HG02798 (cell line): ENCODE measurements at regions not wholly inside any gene's neighbourhood (a gene's known extent, or its start where the extent isn't known, plus 50 kb on each side); places are given as distances from the start of the nearest gene placed in this dataset.
"Not testable (repeated sequence)": the region's sequence is repeated elsewhere in the genome, so short reads cannot be mapped to it uniquely, and the experiment has no call there.

Source experiments
- ATAC-seq: cut with Tn5 transposase; IDR thresholded peaks from one replicate; pipeline ENCODE4 v1.9.1; 2021; ENCODE audit warnings: mild to moderate bottlenecking; ENCODE audit not compliant: unreplicated experiment, poor library complexity

- ATAC-seq, result no peak
Measured at GRCh38 chr6:145548933-145549648, 186.2 kb downstream of the EPM2A start.

- ATAC-seq, result no peak
Measured at GRCh38 chr6:145551164-145551563, 184.2 kb downstream of the EPM2A start.

- no peak for ATAC-seq
Measured at GRCh38 chr6:145555084-145555483, 180.2 kb downstream of the EPM2A start.

- ATAC-seq, result no peak
Measured at GRCh38 chr6:145557474-145557873, 177.8 kb downstream of the EPM2A start.

- ATAC-seq, result no peak
Measured at GRCh38 chr6:145559836-145560235, 175.5 kb downstream of the EPM2A start.

GRCh38 chr6:145561095-145562072 lies 173.9 kb downstream of the EPM2A start:
- ATAC-seq, result no peak

- ATAC-seq, result no peak
Measured at GRCh38 chr6:145562771-145563615, 172.3 kb downstream of the EPM2A start.

- ATAC-seq, result no peak
Measured at GRCh38 chr6:145564553-145564952, 170.8 kb downstream of the EPM2A start.

GRCh38 chr6:145567684-145568252 lies 167.6 kb downstream of the EPM2A start:
- no peak for ATAC-seq

GRCh38 chr6:145569140-145569539 lies 166.2 kb downstream of the EPM2A start:
- ATAC-seq, result no peak

- not testable (repeated sequence) for ATAC-seq
Measured at GRCh38 chr6:145570336-145570735, 165.0 kb downstream of the EPM2A start.

GRCh38 chr6:145574269-145574668 lies 161.1 kb downstream of the EPM2A start:
- not testable (repeated sequence) for ATAC-seq
